PFSK-1 (cell line): ENCODE measurements at regions not wholly inside any gene's neighbourhood (a gene's known extent, or its start where the extent isn't known, plus 50 kb on each side); places are given as distances from the start of the nearest gene placed in this dataset.

Experiments used
- FOXP2 ChIP-seq: optimal IDR thresholded peaks from 2 replicates; pipeline ENCODE3; 2011; ENCODE audit warnings: borderline replicate concordance, control low read depth, inconsistent platforms; ENCODE audit not compliant: insufficient read depth; ENCODE audit errors: extremely low read length, extremely low read depth
- POLR2AphosphoS5 ChIP-seq: IDR thresholded peaks from 2 replicates; pipeline ENCODE4 v1.6.1; 2012; ENCODE audit warnings: low read depth, mild to moderate bottlenecking, control low read depth, low read length, moderate library complexity
- SIN3A ChIP-seq: IDR thresholded peaks from 2 replicates; pipeline ENCODE4 v1.6.1; 2012; ENCODE audit warnings: mild to moderate bottlenecking, low read length, moderate library complexity, borderline replicate concordance; ENCODE audit not compliant: insufficient read depth
- TAF1 ChIP-seq: IDR thresholded peaks from 2 replicates; pipeline ENCODE4 v1.6.1; 2012; ENCODE audit warnings: low read length, control low read depth, borderline replicate concordance; ENCODE audit not compliant: insufficient read depth
- TF ChIP-seq, protein P1 (sequence below), 2 experiments: IDR thresholded peaks; 2 replicates each; pipeline versions ENCODE4 v1.6.1 to v1.8.0; 2011 to 2012; ENCODE audit warnings: low read depth in 2 of 2, low read length in 2 of 2, control low read depth in 1 of 2, inconsistent platforms in 1 of 2, mild to moderate bottlenecking in 1 of 2, moderate library complexity in 1 of 2; ENCODE audit not compliant: insufficient read depth in 1 of 2

DNA sequence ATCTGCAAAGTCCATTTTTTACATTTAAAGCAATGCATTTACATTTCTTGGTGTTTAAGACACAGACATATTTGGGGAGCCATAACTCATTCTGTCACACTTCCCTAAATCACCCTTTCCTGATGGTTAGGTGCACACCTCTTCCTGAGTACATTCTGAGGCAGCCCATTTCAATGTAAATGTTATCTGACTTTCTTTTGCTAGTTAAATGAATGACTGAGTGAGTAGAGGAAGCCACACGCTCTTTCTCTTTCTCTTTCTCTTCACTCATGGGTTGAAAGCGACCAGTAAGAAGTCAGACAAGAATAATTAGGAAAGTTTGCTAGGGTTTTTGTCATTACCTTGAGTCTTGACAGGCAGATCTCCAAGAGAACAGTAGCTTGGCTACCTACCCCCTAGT is 143.1 kb downstream of the S1PR1 start:
- no peak for TF ChIP-seq TAF1
- TF ChIP-seq POLR2AphosphoS5, result no peak
- no peak for TF ChIP-seq SIN3A
- TF ChIP-seq FOXP2, result no peak
- TF ChIP-seq, protein P1, sequence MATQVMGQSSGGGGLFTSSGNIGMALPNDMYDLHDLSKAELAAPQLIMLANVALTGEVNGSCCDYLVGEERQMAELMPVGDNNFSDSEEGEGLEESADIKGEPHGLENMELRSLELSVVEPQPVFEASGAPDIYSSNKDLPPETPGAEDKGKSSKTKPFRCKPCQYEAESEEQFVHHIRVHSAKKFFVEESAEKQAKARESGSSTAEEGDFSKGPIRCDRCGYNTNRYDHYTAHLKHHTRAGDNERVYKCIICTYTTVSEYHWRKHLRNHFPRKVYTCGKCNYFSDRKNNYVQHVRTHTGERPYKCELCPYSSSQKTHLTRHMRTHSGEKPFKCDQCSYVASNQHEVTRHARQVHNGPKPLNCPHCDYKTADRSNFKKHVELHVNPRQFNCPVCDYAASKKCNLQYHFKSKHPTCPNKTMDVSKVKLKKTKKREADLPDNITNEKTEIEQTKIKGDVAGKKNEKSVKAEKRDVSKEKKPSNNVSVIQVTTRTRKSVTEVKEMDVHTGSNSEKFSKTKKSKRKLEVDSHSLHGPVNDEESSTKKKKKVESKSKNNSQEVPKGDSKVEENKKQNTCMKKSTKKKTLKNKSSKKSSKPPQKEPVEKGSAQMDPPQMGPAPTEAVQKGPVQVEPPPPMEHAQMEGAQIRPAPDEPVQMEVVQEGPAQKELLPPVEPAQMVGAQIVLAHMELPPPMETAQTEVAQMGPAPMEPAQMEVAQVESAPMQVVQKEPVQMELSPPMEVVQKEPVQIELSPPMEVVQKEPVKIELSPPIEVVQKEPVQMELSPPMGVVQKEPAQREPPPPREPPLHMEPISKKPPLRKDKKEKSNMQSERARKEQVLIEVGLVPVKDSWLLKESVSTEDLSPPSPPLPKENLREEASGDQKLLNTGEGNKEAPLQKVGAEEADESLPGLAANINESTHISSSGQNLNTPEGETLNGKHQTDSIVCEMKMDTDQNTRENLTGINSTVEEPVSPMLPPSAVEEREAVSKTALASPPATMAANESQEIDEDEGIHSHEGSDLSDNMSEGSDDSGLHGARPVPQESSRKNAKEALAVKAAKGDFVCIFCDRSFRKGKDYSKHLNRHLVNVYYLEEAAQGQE (IDR thresholded peaks at IDR 0.05; ENCODE audit: insufficient read depth in 1 of 2, low read depth in 2 of 2, low read length in 2 of 2), result no peak
